ENCODE measurements at regions not wholly inside any gene's neighbourhood (a gene's known extent, or its start where the extent isn't known, plus 50 kb on each side); places are given as distances from the start of the nearest gene placed in this dataset.

DNA sequence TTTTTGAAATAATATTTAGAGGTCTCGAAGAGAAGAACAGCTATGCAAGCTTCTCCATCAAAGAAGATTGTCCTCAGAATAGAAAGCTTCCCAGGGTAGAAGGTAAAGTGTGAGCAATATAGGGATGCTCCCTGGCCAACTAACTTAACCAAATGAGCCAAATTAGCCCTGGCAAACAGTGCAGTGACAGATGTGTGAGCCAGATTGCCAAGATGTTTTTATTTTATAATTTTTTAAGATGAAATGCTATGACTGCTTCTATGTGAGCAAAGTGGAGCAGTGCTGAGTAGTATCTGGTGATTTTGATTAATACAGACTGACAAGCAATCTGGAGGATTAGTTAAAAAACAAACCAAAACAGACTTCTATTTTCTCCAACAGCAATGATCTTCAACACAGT is 202.1 kb downstream of the NOVA1 start:
- intact Hi-C loops (cut with micrococcal nuclease): no loop called here
- Mint-ChIP-seq H3K4me3 (no peak overlapping the region), H3K27me3 (no peaks in the 10 kb centered on the region), H3K27ac (no peak overlapping the region), H3K9me3 (peaks cover 3 to 33% (median 14%) of the 10 kb centered on the region in 11 donors), H3K36me3 (peaks cover 0 to 3% (median 0%) of the 10 kb centered on the region in 5 donors), H3K4me1 (no peaks in the 10 kb centered on the region)
- Histone ChIP-seq H3K4me1 (ENCODE audit: control insufficient read depth in 2 of 2, insufficient read depth in 2 of 2, low read length in 2 of 2) (no peaks in the 10 kb centered on the region), H3K27me3 (ENCODE audit: control insufficient read depth in 2 of 2, insufficient read depth in 2 of 2, low read length in 2 of 2) (no peaks in the 10 kb centered on the region), H3K36me3 (ENCODE audit: control insufficient read depth in 2 of 3, insufficient read depth in 3 of 3, low read length in 3 of 3) (no peaks in the 10 kb centered on the region), H3K27ac (ENCODE audit: low read depth, low read length) (no peak overlapping the region), H3K4me3 (ENCODE audit: low read length) (no peak overlapping the region), H3K9me3 (ENCODE audit: control insufficient read depth in 2 of 3, low read length in 3 of 3) (peaks cover 0 to under 1% (median 0%) of the 10 kb centered on the region in 3 experiments)
- no peak for ATAC-seq
- CTCF ChIA-PET: no interaction called here
- no peak for DNase-seq
- POLR2A ChIA-PET: no interaction called here

DNA sequence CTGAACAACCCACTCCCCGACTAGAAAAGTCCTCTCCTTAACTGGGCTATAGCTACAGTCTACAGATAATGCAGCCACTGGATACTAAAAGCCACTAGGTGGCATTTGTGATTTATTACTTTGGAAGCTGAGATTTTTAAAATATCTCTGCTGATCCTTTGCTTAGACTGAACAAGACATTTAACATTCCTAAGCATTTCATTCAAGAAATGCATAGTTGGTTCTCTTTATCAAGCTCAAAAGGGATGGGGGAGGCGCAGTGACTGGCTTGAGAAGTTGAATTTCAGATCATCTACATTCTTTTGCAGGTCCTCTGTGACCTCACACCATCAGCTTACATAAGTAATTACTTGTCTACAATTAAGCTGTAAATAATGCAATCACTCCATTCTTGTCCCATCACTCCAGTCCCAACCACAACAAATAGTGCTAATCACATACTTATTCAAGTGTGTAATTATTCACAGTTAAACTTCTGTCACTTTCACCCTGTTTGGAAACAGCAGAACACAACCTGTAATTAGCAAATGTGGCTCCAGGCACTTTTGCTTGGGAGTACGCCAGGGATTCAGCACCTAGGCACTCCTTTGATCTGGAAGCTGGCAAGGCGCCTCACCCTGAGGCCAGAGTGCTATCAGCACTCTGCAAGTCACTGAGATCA is 203.6 kb downstream of the NOVA1 start:
- DNase-seq: no peak
- peaks cover 3 to 33% (median 14%) of the 10 kb centered on the region in 11 donors for H3K9me3 Mint-ChIP-seq
- CTCF ChIA-PET: no interaction called here
- peaks cover 0 to 3% (median 0%) of the 10 kb centered on the region in 5 donors for H3K36me3 Mint-ChIP-seq
- no peak overlapping the region for H3K4me3 Mint-ChIP-seq
- Histone ChIP-seq H3K27ac (ENCODE audit: low read depth, low read length) (no peak overlapping the region), H3K9me3 (ENCODE audit: control insufficient read depth in 2 of 3, low read length in 3 of 3) (no peaks in the 10 kb centered on the region), H3K27me3 (ENCODE audit: control insufficient read depth in 2 of 2, insufficient read depth in 2 of 2, low read length in 2 of 2) (no peaks in the 10 kb centered on the region), H3K36me3 (ENCODE audit: control insufficient read depth in 2 of 3, insufficient read depth in 3 of 3, low read length in 3 of 3) (no peaks in the 10 kb centered on the region), H3K4me1 (ENCODE audit: control insufficient read depth in 2 of 2, insufficient read depth in 2 of 2, low read length in 2 of 2) (no peaks in the 10 kb centered on the region), H3K4me3 (ENCODE audit: low read length) (no peak overlapping the region)
- ATAC-seq: no peak
- intact Hi-C loops (cut with micrococcal nuclease): no loop called here
- no peaks in the 10 kb centered on the region for H3K4me1 Mint-ChIP-seq
- POLR2A ChIA-PET: no interaction called here
- H3K27me3 Mint-ChIP-seq: no peaks in the 10 kb centered on the region
- no peak overlapping the region for H3K27ac Mint-ChIP-seq

DNA sequence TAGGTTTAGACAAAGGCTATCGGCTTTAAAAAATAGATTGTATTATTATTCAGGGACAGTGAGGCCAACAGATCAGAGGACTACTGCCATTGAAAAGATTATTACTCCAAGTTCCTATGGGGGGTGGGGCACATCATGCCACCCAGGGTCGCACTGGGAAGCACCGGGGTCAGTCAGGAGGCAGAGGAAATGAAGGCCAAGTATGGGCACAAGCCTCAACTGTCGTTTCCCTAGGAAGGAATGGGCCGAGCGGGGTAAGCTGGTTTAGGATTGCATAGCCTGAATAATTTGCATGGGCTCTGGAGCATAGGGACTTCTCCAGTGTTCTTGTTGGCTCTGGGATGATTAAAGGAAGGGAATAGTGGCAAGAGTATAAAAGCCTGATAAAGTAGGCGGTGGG is 205.3 kb downstream of the NOVA1 start:
- POLR2A ChIA-PET: no interaction called here
- H3K4me1 ChIP-seq (ENCODE audit: control insufficient read depth in 2 of 2, insufficient read depth in 2 of 2, low read length in 2 of 2): no peaks in the 10 kb centered on the region
- no peak overlapping the region for H3K27ac ChIP-seq (ENCODE audit: low read depth, low read length)
- Mint-ChIP-seq H3K4me3 (no peak overlapping the region), H3K27ac (no peak overlapping the region), H3K4me1 (no peaks in the 10 kb centered on the region), H3K36me3 (peaks cover 0 to 3% (median 0%) of the 10 kb centered on the region in 5 donors), H3K9me3 (peaks cover 2 to 38% (median 15%) of the 10 kb centered on the region in 11 donors), H3K27me3 (no peaks in the 10 kb centered on the region)
- ATAC-seq: no peak
- H3K27me3 ChIP-seq (ENCODE audit: control insufficient read depth in 2 of 2, insufficient read depth in 2 of 2, low read length in 2 of 2): no peaks in the 10 kb centered on the region
- no peaks in the 10 kb centered on the region for H3K9me3 ChIP-seq (ENCODE audit: control insufficient read depth in 2 of 3, low read length in 3 of 3)
- CTCF ChIA-PET: no interaction called here
- H3K36me3 ChIP-seq (ENCODE audit: control insufficient read depth in 2 of 3, insufficient read depth in 3 of 3, low read length in 3 of 3): no peaks in the 10 kb centered on the region
- no peak overlapping the region for H3K4me3 ChIP-seq (ENCODE audit: low read length)
- no peak for DNase-seq
- intact Hi-C loops (cut with micrococcal nuclease): no loop called here

DNA sequence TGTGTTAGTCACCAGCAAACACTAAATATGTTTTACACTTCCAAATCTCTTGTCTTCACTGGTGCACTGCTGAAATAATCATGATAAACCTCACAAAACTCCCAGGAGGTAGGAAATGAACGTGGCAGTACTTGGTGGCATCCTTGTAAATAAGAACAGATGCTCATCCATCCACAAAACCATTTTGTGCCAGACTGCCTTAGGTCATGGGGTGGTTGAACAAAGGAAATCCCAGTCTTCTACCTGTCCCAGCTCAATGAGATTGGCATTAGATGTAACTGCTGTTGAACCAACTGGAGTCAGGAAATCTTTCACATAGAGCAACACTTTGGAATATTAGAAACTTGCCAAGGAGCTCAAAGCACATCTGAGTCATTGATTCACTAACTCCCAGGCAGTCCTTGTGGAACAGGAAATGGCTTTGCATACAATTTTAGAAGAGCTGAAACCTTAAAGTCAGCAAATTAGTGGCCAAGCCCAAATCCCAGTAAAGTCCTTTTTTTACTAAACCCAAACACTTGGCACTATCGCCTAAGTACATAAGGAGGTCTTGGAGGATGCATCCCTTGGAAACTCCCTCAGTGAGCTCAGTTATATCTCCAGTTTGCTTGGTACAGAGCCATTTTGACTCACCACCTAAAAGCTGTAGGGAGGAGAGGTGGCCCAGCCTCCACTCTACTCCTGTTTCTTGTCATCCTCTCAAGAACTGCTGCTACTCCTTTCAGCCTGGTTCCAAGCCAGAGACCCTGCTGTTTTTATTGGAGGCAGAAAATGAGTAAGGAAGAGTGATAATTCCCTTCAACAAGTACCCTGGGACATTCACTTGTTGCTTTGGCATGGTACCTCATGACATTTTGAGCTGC is 208.0 kb downstream of the NOVA1 start:
- H3K36me3 Mint-ChIP-seq: peaks cover 0 to 3% (median 0%) of the 10 kb centered on the region in 5 donors
- no peaks in the 10 kb centered on the region for H3K4me1 ChIP-seq (ENCODE audit: control insufficient read depth in 2 of 2, insufficient read depth in 2 of 2, low read length in 2 of 2)
- peaks cover 2 to 30% (median 12%) of the 10 kb centered on the region in 11 donors for H3K9me3 Mint-ChIP-seq
- no peak overlapping the region for H3K27ac Mint-ChIP-seq
- no peaks in the 10 kb centered on the region for H3K36me3 ChIP-seq (ENCODE audit: control insufficient read depth in 2 of 3, insufficient read depth in 3 of 3, low read length in 3 of 3)
- no peak for DNase-seq
- no peaks in the 10 kb centered on the region for H3K4me1 Mint-ChIP-seq
- CTCF ChIA-PET: no interaction called here
- no peak for ATAC-seq
- no peak overlapping the region for H3K4me3 Mint-ChIP-seq
- POLR2A ChIA-PET: no interaction called here
- intact Hi-C loops (cut with micrococcal nuclease): no loop called here
- H3K9me3 ChIP-seq (ENCODE audit: control insufficient read depth in 2 of 3, low read length in 3 of 3): no peaks in the 10 kb centered on the region
- no peaks in the 10 kb centered on the region for H3K27me3 Mint-ChIP-seq
- H3K4me3 ChIP-seq (ENCODE audit: low read length): no peak overlapping the region
- no peak overlapping the region for H3K27ac ChIP-seq (ENCODE audit: low read depth, low read length)
- no peaks in the 10 kb centered on the region for H3K27me3 ChIP-seq (ENCODE audit: control insufficient read depth in 2 of 2, insufficient read depth in 2 of 2, low read length in 2 of 2)

DNA sequence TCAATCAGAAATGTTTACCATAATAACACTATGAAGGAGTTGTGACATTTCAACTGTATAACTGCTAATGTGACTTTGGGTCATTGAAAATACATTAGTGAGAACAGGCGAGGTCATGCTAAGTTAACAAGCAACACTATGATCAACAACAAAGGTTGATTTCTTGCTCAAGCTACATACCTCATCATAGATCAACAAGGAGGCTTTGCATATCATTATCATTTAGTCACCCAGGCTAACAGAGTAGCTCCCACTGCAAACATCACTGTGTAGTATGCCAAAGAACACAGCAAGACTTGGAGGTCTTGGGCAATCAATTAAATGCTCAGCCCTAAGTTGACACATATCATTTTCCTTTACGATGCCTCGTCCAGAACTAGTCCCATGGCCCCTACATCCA is 212.5 kb downstream of the NOVA1 start:
- intact Hi-C loops (cut with micrococcal nuclease): no loop called here
- no peaks in the 10 kb centered on the region for H3K36me3 Mint-ChIP-seq
- ChIA-PET CTCF (no interaction called here), POLR2A (no interaction called here)
- H3K27me3 Mint-ChIP-seq: no peaks in the 10 kb centered on the region
- no peaks in the 10 kb centered on the region for H3K36me3 ChIP-seq (ENCODE audit: control insufficient read depth in 2 of 3, insufficient read depth in 3 of 3, low read length in 3 of 3)
- H3K4me1 Mint-ChIP-seq: no peaks in the 10 kb centered on the region
- no peaks in the 10 kb centered on the region for H3K9me3 ChIP-seq (ENCODE audit: control insufficient read depth in 2 of 3, low read length in 3 of 3)
- DNase-seq (no peak), ATAC-seq (no peak)
- H3K9me3 Mint-ChIP-seq: peaks cover 2 to 33% (median 7%) of the 10 kb centered on the region in 11 donors
- H3K27ac Mint-ChIP-seq: no peak overlapping the region
- no peak overlapping the region for H3K4me3 ChIP-seq (ENCODE audit: low read length)
- no peaks in the 10 kb centered on the region for H3K27me3 ChIP-seq (ENCODE audit: control insufficient read depth in 2 of 2, insufficient read depth in 2 of 2, low read length in 2 of 2)
- no peaks in the 10 kb centered on the region for H3K4me1 ChIP-seq (ENCODE audit: control insufficient read depth in 2 of 2, insufficient read depth in 2 of 2, low read length in 2 of 2)
- H3K27ac ChIP-seq (ENCODE audit: low read depth, low read length): no peak overlapping the region
- no peak overlapping the region for H3K4me3 Mint-ChIP-seq

DNA sequence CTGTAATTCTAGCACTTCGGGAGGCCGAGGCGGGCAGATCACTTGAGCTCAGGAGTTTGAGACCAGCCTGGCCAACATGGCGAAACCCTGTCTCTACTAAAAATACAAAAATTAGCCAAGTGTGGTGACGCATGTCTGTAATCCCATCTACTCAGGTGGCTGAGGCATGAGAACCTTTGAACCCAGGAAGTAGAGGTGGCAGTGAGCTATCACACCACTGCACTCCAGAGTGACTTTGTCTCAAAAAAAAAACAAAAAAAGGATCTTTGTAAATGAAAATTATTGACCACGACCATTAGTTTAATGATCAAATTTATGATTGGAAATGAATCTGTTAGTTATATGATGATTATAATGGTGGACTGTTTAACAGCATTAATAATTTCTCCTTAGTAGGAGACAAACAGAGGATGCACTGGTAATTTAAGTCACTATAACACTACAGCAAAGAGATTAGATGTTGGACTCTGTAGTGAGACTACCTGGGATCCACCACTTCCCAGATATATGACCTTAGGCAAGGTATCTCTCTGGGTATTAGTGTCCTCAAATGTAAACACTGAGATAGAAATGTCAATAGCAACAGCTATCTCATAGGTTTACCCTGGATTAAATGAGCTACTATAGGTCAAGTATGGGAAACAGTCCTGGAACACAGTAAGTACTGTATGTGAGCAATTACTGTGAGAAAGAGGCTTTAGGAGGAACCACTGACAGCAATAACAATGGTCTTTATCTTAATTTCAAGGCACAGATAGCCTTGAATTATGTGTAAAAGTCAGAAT is 214.7 kb downstream of the NOVA1 start:
- CTCF ChIA-PET: no interaction called here
- Histone ChIP-seq H3K4me1 (ENCODE audit: control insufficient read depth in 2 of 2, insufficient read depth in 2 of 2, low read length in 2 of 2) (no peaks in the 10 kb centered on the region), H3K27me3 (ENCODE audit: control insufficient read depth in 2 of 2, insufficient read depth in 2 of 2, low read length in 2 of 2) (no peaks in the 10 kb centered on the region), H3K36me3 (ENCODE audit: control insufficient read depth in 2 of 3, insufficient read depth in 3 of 3, low read length in 3 of 3) (no peaks in the 10 kb centered on the region), H3K27ac (ENCODE audit: low read depth, low read length) (no peak overlapping the region), H3K9me3 (ENCODE audit: control insufficient read depth in 2 of 3, low read length in 3 of 3) (no peaks in the 10 kb centered on the region), H3K4me3 (ENCODE audit: low read length) (no peak overlapping the region)
- Mint-ChIP-seq H3K27me3 (no peaks in the 10 kb centered on the region), H3K4me1 (no peaks in the 10 kb centered on the region), H3K4me3 (no peak overlapping the region), H3K9me3 (peaks cover 3 to 31% (median 10%) of the 10 kb centered on the region in 11 donors), H3K27ac (no peak overlapping the region), H3K36me3 (no peaks in the 10 kb centered on the region)
- intact Hi-C loops (cut with micrococcal nuclease): no loop called here
- POLR2A ChIA-PET: no interaction called here
- DNase-seq (no peak), ATAC-seq (no peak)
